ENCODE measurements at regions not wholly inside any gene's neighbourhood (a gene's known extent, or its start where the extent isn't known, plus 50 kb on each side); places are given as distances from the start of the nearest gene placed in this dataset.

- BruUV-seq (replicated peaks), result no TSS peak
- ChIA-PET CTCF (ENCODE audit: low intra/inter-chr PET ratio, low total read pairs) (interaction anchor here (2.1 kb wide), 1 partner anchor 419 kb away, joined by 17 read pairs; no protein-coding TSS in a partner anchor), POLR2A (no interaction called here)
- intact Hi-C loops (cut with micrococcal nuclease; ENCODE audit: unreplicated experiment), result no loop called here
- no peaks in the 10 kb centered on the region for H3K9me3 ChIP-seq (ENCODE audit: low read length)
- in situ Hi-C loops (cut with HindIII; ENCODE audit: extremely low pct_ligation_motif_present, low pct_unique_long_range_greater_than_20kb), result loop anchor here (5.0 kb wide), 1 partner anchor 420 kb away; no protein-coding TSS in a partner anchor
- no peaks in the 10 kb centered on the region for H3K36me3 ChIP-seq (replicated peaks in 1 of 2; ENCODE audit: control insufficient read depth in 1 of 2, insufficient read depth in 2 of 2, low read length in 2 of 2)
- no peak overlapping the region for H3K9ac ChIP-seq (ENCODE audit: insufficient read depth, low read depth, low read length)
- FAIRE-seq, result peak; percentile 36
- DNase-seq (ENCODE audit: low spot score), result no peak
- peaks cover 0 to 46% of the 10 kb centered on the region in 2 experiments; a peak in 4 of 5 replicates for H3K27me3 ChIP-seq (ENCODE audit: control insufficient read depth in 1 of 2, insufficient read depth in 2 of 2, low read length in 2 of 2)
- H3K27ac ChIP-seq (ENCODE audit: extremely low read length, insufficient read depth, low read length), result no peak overlapping the region
- no peaks in the 10 kb centered on the region for H3K79me2 ChIP-seq (ENCODE audit: insufficient read depth, low read length)
- no peaks in the 10 kb centered on the region for H3K4me1 ChIP-seq (ENCODE audit: insufficient read depth, low read length)
- no peak overlapping the region for H2AFZ ChIP-seq (ENCODE audit: low read length)
- WGBS (ENCODE audit: low lambda C conversion rate), result 16% methylated on average over 19 of the region's 19 CpGs
- TF ChIP-seq TEAD2 (CRISPR knock-in tag; IDR thresholded peaks at IDR 0.05), result no peak
- TF ChIP-seq PHF8 (CRISPR knock-in tag; IDR thresholded peaks at IDR 0.05), result no peak
- no peak for TF ChIP-seq HMG20B (CRISPR knock-in tag; conservative IDR thresholded peaks at IDR 0.05)
- TF ChIP-seq IKZF1 (IDR thresholded peaks at IDR 0.05), result no peak
- TF ChIP-seq ZNF24 (IDR thresholded peaks at IDR 0.05), result no peak
- TF ChIP-seq SKI (IDR thresholded peaks at IDR 0.05; ENCODE audit: partially characterized antibody), result no peak
- no peak for TF ChIP-seq ZNF382 (CRISPR knock-in tag; IDR thresholded peaks at IDR 0.05; ENCODE audit: borderline replicate concordance)
- no peak for TF ChIP-seq AKNA (CRISPR knock-in tag; IDR thresholded peaks at IDR 0.05; ENCODE audit: borderline replicate concordance)
- no peak for TF ChIP-seq KDM3A (CRISPR knock-in tag; IDR thresholded peaks at IDR 0.05; ENCODE audit: low read depth)
- no peak overlapping the region for H3K4me3 ChIP-seq (replicated peaks in 1 of 3; ENCODE audit: insufficient read depth in 1 of 3, low read depth in 2 of 3, low read length in 3 of 3)
- H4K20me1 ChIP-seq (ENCODE audit: insufficient read depth, low read length), result peaks cover 3% of the 10 kb centered on the region; the same call in 1 of the 2 replicates
- H3K4me2 ChIP-seq (ENCODE audit: low read depth, low read length), result no peak overlapping the region
- ATAC-seq, result peak; percentile 66
Observed at GRCh38 chr2:6771634-6772611, 93.8 kb downstream of the CMPK2 start.

Measured in HepG2 (cell line).